Mesendoderm (in vitro differentiated cells): ENCODE measurements at regions not wholly inside any gene's neighbourhood (a gene's known extent, or its start where the extent isn't known, plus 50 kb on each side); places are given as distances from the start of the nearest gene placed in this dataset.

ENCODE experiments used
- DNase-seq: peaks from one replicate; pipeline ENCODE4 v3.0.0; 2013
- H2AK5ac ChIP-seq: 2 replicates; pipeline ENCODE4 v1.6.1; 2013; ENCODE audit warnings: low read length, inconsistent platforms
- H2BK120ac ChIP-seq: 2 replicates; pipeline ENCODE4 v1.6.1; 2013; ENCODE audit warnings: low read depth, mild to moderate bottlenecking, low read length, moderate library complexity, mixed read lengths
- H2BK15ac ChIP-seq: replicated peaks from 2 replicates; pipeline ENCODE4 v1.6.1; 2013; ENCODE audit warnings: low read depth, mild to moderate bottlenecking, moderate library complexity
- H2BK5ac ChIP-seq: 2 replicates; pipeline ENCODE4 v1.6.1; 2013; ENCODE audit warnings: low read length, inconsistent platforms
- H3K18ac ChIP-seq: 2 replicates; pipeline ENCODE4 v1.6.1; 2013; ENCODE audit warnings: mild to moderate bottlenecking, low read length, mixed read lengths
- H3K23ac ChIP-seq: one replicate; pipeline ENCODE4 v1.6.1; 2013; ENCODE audit warnings: low read length
- H3K27ac ChIP-seq: 2 replicates; pipeline ENCODE4 v1.5.1; 2013; ENCODE audit warnings: low read depth, mild to moderate bottlenecking, inconsistent platforms, low read length, moderate library complexity
- H3K27me3 ChIP-seq: 2 replicates; pipeline ENCODE4 v1.6.1; 2013; ENCODE audit warnings: low read length, control low read depth, mild to moderate bottlenecking, inconsistent platforms; ENCODE audit not compliant: insufficient read depth, poor library complexity
- H3K36me3 ChIP-seq: 2 replicates; pipeline ENCODE4 v1.6.1; 2013; ENCODE audit warnings: low read length, inconsistent platforms; ENCODE audit not compliant: control insufficient read depth, insufficient read depth
- H3K4ac ChIP-seq: one replicate; pipeline ENCODE4 v1.6.1; 2013; ENCODE audit warnings: low read depth, mild to moderate bottlenecking, low read length, moderate library complexity
- H3K4me1 ChIP-seq: 2 replicates; pipeline ENCODE4 v1.6.1; 2013; ENCODE audit warnings: low read depth, low read length, inconsistent platforms; ENCODE audit not compliant: control insufficient read depth
- H3K4me2 ChIP-seq: 2 replicates; pipeline ENCODE4 v1.6.1; 2013; ENCODE audit warnings: low read length
- H3K4me3 ChIP-seq: 2 replicates; pipeline ENCODE4 v1.5.1; 2013; ENCODE audit warnings: mild to moderate bottlenecking, low read length
- H3K56ac ChIP-seq: one replicate; pipeline ENCODE4 v1.6.1; 2013; ENCODE audit warnings: low read length
- H3K79me1 ChIP-seq: 2 replicates; pipeline ENCODE4 v1.6.1; 2013; ENCODE audit warnings: low read length, inconsistent platforms
- H3K79me2 ChIP-seq: 2 replicates; pipeline ENCODE4 v1.6.1; 2013; ENCODE audit warnings: mild to moderate bottlenecking, low read length; ENCODE audit not compliant: control insufficient read depth, insufficient read depth
- H3K9ac ChIP-seq: 2 replicates; pipeline ENCODE4 v1.6.1; 2013; ENCODE audit warnings: low read length, inconsistent platforms
- H4K5ac ChIP-seq: one replicate; pipeline ENCODE4 v1.6.1; 2013; ENCODE audit warnings: low read length
- H4K8ac ChIP-seq: one replicate; pipeline ENCODE4 v1.6.1; 2013; ENCODE audit warnings: low read depth, mild to moderate bottlenecking, control low read depth, low read length, moderate library complexity
- WGBS: extraction: QIAGEN DNeasy Blood & Tissue Kit; methylation state at CpG from one replicate; pipeline ENCODE4 v1.1.7; 2013; ENCODE audit warnings: low lambda C conversion rate, missing lambda C conversion rate; ENCODE audit not compliant: insufficient coverage; ENCODE audit errors: extremely low coverage; 5-methylcytosine and 5-hydroxymethylcytosine counted together

DNA sequence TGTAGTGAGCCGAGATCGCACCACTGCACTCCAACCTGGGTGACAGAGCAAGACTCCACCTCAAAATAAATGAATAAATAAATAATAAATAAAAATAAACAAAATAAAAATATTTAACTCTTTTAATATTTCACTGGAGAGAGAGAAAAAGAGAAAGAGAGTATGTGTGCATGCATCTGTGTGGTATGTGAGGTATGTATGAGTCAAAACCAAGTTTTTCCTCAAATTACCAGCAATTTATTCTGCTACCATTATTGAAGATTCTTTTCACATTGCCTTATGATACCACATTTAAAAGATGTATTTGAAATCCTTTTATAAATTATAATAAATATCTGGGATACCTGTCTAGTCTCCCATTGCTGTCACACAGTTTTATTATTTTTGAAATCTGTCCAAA, 122.1 kb downstream of the CD164 start:
- Histone ChIP-seq H3K79me2 (no peaks in the 10 kb centered on the region), H2BK15ac (no peak overlapping the region), H3K9ac (no peak overlapping the region), H2BK120ac (no peak overlapping the region), H3K56ac (no peak overlapping the region), H2BK5ac (no peak overlapping the region), H3K4me1 (no peaks in the 10 kb centered on the region), H2AK5ac (no peak overlapping the region), H4K8ac (no peak overlapping the region), H3K4me3 (no peak overlapping the region), H3K4ac (no peak overlapping the region), H3K4me2 (no peak overlapping the region), H3K23ac (no peak overlapping the region), H3K36me3 (no peaks in the 10 kb centered on the region), H3K27ac (no peak overlapping the region), H3K18ac (no peak overlapping the region), H3K27me3 (no peaks in the 10 kb centered on the region), H3K79me1 (no peaks in the 10 kb centered on the region), H4K5ac (no peak overlapping the region)
- WGBS, result no CpG with 5 or more reads among the region's 2 CpGs
- DNase-seq, result no peak

DNA sequence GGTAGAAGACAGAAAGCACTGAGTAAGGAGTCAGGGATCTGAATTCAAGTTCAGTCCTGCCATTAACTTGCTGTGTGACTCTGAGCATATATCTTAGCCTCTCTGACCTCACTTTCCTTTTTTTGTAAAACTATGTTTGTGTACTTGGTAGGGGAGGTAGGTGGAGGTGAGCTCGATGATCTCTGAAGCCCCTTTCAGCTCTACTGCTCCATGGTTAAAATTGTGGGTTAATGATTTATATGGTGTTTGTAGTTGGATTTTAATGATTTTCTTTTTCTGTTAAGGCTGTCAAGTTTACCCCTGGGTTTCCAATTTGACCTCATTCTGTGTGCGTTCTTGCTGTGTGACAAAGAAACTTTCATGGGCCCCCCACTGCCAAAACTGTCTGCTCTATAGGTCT, 124.1 kb downstream of the CD164 start:
- H2BK15ac ChIP-seq, result no peak overlapping the region
- no CpG with 5 or more reads among the region's 2 CpGs for WGBS
- no peak overlapping the region for H4K5ac ChIP-seq
- H4K8ac ChIP-seq, result no peak overlapping the region
- no peak overlapping the region for H3K18ac ChIP-seq
- no peaks in the 10 kb centered on the region for H3K79me1 ChIP-seq
- H3K4me2 ChIP-seq, result no peak overlapping the region
- no peak overlapping the region for H2BK5ac ChIP-seq
- no peak overlapping the region for H2BK120ac ChIP-seq
- no peak overlapping the region for H3K56ac ChIP-seq
- no peak overlapping the region for H3K9ac ChIP-seq
- no peak overlapping the region for H3K27ac ChIP-seq
- no peak overlapping the region for H3K4ac ChIP-seq
- no peak overlapping the region for H3K4me3 ChIP-seq
- H3K36me3 ChIP-seq, result no peaks in the 10 kb centered on the region
- H3K4me1 ChIP-seq, result no peaks in the 10 kb centered on the region
- no peak overlapping the region for H2AK5ac ChIP-seq
- H3K23ac ChIP-seq, result no peak overlapping the region
- no peak for DNase-seq
- H3K79me2 ChIP-seq, result no peaks in the 10 kb centered on the region
- H3K27me3 ChIP-seq, result no peaks in the 10 kb centered on the region

DNA sequence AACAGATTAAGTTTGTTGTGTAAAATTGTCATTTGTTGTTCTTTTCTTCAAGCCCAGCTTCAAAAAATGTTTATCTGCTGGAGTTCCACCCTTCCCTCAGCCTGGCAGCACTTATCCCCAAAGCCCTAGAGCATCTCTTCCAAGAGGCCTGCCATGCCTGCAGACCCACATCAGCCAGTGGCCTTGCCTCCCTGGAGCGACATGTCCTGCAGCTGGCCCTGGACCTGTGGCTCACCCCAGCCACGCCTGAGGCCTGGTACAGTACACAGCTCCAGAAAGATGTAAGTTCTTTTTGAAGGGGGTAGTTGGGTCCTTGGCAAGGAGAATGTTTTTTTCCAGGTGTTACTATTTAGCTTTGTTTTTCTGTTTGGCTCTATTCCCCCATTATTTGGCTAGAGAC, 124.8 kb downstream of the CD164 start:
- WGBS, result no CpG with 5 or more reads among the region's 2 CpGs
- Histone ChIP-seq H3K4me1 (no peaks in the 10 kb centered on the region), H2BK5ac (no peak overlapping the region), H3K23ac (no peak overlapping the region), H3K56ac (no peak overlapping the region), H2AK5ac (no peak overlapping the region), H3K79me2 (no peaks in the 10 kb centered on the region), H3K18ac (no peak overlapping the region), H4K8ac (no peak overlapping the region), H3K9ac (no peak overlapping the region), H3K4me2 (no peak overlapping the region), H3K27me3 (no peaks in the 10 kb centered on the region), H4K5ac (no peak overlapping the region), H3K79me1 (no peaks in the 10 kb centered on the region), H3K27ac (no peak overlapping the region), H3K4ac (no peak overlapping the region), H2BK15ac (no peak overlapping the region), H3K36me3 (no peaks in the 10 kb centered on the region), H3K4me3 (no peak overlapping the region), H2BK120ac (no peak overlapping the region)
- DNase-seq, result no peak

DNA sequence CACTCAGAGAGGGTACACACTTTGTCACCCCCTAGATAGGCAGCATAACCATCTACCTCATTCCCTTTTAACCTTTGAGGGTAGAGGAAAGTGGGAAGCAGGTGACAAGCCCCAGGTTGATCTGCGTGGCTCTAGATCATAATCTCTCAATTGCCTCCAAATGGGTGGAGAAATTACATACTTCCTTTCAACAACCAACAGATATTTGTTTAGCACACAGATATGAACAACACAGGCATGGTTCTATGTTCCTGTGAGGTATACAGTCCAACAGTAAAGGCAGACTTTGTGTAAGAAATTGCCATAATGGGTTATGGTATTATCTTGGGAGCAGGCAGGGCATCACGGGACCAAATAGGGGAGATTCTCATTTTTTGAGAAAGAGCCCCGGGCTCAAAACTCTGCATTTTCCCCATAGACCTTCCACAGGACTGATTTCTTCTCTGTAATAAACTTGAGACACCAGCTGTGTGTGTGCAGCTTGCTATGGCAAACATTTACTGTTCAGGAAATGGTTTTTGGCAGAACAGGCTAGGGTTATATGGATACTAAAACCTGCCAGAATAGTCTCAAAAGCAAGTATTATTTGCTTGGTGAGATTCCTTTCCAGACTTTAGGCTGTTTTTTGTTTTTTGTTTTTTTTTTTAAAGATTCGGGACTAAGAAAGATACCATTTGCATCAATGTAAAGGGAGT, 126.2 kb downstream of the CD164 start:
- no peak overlapping the region for H3K18ac ChIP-seq
- no peaks in the 10 kb centered on the region for H3K36me3 ChIP-seq
- H3K4ac ChIP-seq, result no peak overlapping the region
- no peak overlapping the region for H3K9ac ChIP-seq
- no peak overlapping the region for H3K4me3 ChIP-seq
- no CpG with 5 or more reads among the region's 4 CpGs for WGBS
- no peak overlapping the region for H2BK120ac ChIP-seq
- no peak overlapping the region for H4K5ac ChIP-seq
- H3K27ac ChIP-seq, result no peak overlapping the region
- H2AK5ac ChIP-seq, result no peak overlapping the region
- no peak overlapping the region for H3K23ac ChIP-seq
- no peak overlapping the region for H3K4me2 ChIP-seq
- no peak overlapping the region for H4K8ac ChIP-seq
- H3K79me1 ChIP-seq, result no peaks in the 10 kb centered on the region
- H3K27me3 ChIP-seq, result no peaks in the 10 kb centered on the region
- no peak overlapping the region for H3K56ac ChIP-seq
- H2BK15ac ChIP-seq, result no peak overlapping the region
- no peaks in the 10 kb centered on the region for H3K79me2 ChIP-seq
- no peaks in the 10 kb centered on the region for H3K4me1 ChIP-seq
- no peak for DNase-seq
- no peak overlapping the region for H2BK5ac ChIP-seq

DNA sequence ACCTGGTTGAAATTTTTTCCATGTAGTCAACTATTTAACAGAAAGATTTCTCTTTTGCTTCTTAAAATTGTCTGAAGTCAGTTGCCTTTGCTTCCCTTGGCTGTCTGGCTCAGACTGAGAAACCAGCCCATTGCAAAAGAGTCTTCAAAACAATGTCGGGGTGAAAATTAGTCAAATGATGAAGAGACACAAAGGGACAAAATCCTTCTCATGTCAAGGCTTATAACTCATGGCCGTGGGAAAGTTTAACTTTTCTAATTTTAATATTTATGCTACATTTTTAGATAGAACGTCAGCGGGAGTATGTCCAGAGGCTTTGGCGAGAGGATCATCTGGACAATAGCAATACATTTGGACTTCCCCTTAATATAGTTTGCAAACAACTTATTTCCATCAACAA, 127.2 kb downstream of the CD164 start:
- Histone ChIP-seq H2BK15ac (no peak overlapping the region), H3K36me3 (no peaks in the 10 kb centered on the region), H2BK5ac (no peak overlapping the region), H3K56ac (no peak overlapping the region), H3K9ac (no peak overlapping the region), H3K23ac (no peak overlapping the region), H2AK5ac (no peak overlapping the region), H4K8ac (no peak overlapping the region), H2BK120ac (no peak overlapping the region), H4K5ac (no peak overlapping the region), H3K79me2 (no peaks in the 10 kb centered on the region), H3K79me1 (no peaks in the 10 kb centered on the region), H3K4ac (no peak overlapping the region), H3K18ac (no peak overlapping the region), H3K4me2 (no peak overlapping the region), H3K27ac (no peak overlapping the region), H3K4me3 (no peak overlapping the region), H3K4me1 (no peaks in the 10 kb centered on the region), H3K27me3 (no peaks in the 10 kb centered on the region)
- WGBS, result no CpG with 5 or more reads among the region's 5 CpGs
- no peak for DNase-seq

DNA sequence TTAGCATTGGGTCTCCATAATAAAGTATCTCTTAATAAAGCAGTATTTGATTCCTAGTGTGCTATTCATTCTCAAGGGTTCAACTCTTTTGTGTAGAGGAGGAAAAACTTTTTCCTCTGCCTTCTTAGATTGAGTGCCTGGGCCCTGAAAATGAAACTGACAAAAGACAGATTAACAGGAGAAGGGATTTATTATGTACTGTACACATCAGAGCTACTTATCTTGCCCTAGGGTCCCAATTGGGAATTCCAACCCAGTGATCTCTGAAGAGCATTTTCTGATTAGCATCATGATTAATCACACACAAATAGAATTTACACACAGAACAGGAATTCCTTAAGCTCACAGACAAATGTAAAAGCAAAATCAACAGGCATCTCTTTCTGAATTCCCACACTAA, 128.9 kb downstream of the CD164 start:
- H4K5ac ChIP-seq, result no peak overlapping the region
- no peak overlapping the region for H3K4ac ChIP-seq
- no peak overlapping the region for H3K27ac ChIP-seq
- no peak overlapping the region for H2BK15ac ChIP-seq
- H3K4me3 ChIP-seq, result no peak overlapping the region
- no peak overlapping the region for H4K8ac ChIP-seq
- H3K4me1 ChIP-seq, result no peaks in the 10 kb centered on the region
- H2AK5ac ChIP-seq, result no peak overlapping the region
- no peaks in the 10 kb centered on the region for H3K27me3 ChIP-seq
- no peak overlapping the region for H3K23ac ChIP-seq
- H3K56ac ChIP-seq, result no peak overlapping the region
- H3K79me2 ChIP-seq, result no peaks in the 10 kb centered on the region
- no peaks in the 10 kb centered on the region for H3K36me3 ChIP-seq
- no peak overlapping the region for H3K4me2 ChIP-seq
- DNase-seq, result no peak
- H2BK120ac ChIP-seq, result no peak overlapping the region
- H3K9ac ChIP-seq, result no peak overlapping the region
- H3K18ac ChIP-seq, result no peak overlapping the region
- H2BK5ac ChIP-seq, result no peak overlapping the region
- H3K79me1 ChIP-seq, result no peaks in the 10 kb centered on the region
